ENCODE measurements at regions not wholly inside any gene's neighbourhood (a gene's known extent, or its start where the extent isn't known, plus 50 kb on each side); places are given as distances from the start of the nearest gene placed in this dataset.

GRCh38 chr6:45791211-45792168 is 224.2 kb downstream of the CLIC5 start:
- DNase-seq (ENCODE audit: low read depth in 2 of 2, low spot score in 1 of 2), result no peak

GRCh38 chr6:45789238-45789637 is 226.4 kb downstream of the CLIC5 start:
- DNase-seq (ENCODE audit: low read depth in 2 of 2, low spot score in 1 of 2), result no peak

GRCh38 chr6:45787384-45787783 is 228.3 kb downstream of the CLIC5 start:
- DNase-seq (ENCODE audit: low read depth in 2 of 2, low spot score in 1 of 2), result no peak

- DNase-seq (ENCODE audit: low read depth in 2 of 2, low spot score in 1 of 2), result no peak
Measured at GRCh38 chr6:45786355-45786781, 229.3 kb downstream of the CLIC5 start.

- no peak for DNase-seq (ENCODE audit: low read depth in 2 of 2, low spot score in 1 of 2)
Measured at GRCh38 chr6:45784250-45784649, 231.4 kb downstream of the CLIC5 start.

- DNase-seq (ENCODE audit: low read depth in 2 of 2, low spot score in 1 of 2), result no peak
Measured at GRCh38 chr6:45783716-45784115, 231.9 kb downstream of the CLIC5 start.

DNA sequence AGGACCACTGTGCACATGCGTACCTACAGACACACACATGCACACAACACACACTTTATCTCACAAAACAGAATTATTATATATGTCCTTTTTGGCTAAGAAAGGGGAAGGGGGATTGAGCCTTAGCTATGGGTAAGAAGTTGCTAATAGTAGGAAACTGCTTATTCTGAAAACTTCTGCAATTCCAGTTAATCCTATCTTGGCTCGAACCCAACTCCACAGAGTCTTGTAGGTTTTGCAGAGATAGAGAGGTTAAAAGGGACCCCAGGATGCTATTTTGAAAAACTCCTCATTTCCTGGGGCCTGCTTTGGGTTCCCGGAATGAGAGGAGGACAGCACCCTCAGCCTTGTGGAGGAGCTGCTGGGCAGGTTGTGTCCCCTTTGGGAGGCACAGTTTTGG is 233.8 kb downstream of the CLIC5 start:
- DNase-seq (ENCODE audit: low read depth in 2 of 2, low spot score in 1 of 2), result no peak

- DNase-seq (ENCODE audit: low read depth in 2 of 2, low spot score in 1 of 2), result no peak
Measured at GRCh38 chr6:45780523-45780922, 235.1 kb downstream of the CLIC5 start.

DNA sequence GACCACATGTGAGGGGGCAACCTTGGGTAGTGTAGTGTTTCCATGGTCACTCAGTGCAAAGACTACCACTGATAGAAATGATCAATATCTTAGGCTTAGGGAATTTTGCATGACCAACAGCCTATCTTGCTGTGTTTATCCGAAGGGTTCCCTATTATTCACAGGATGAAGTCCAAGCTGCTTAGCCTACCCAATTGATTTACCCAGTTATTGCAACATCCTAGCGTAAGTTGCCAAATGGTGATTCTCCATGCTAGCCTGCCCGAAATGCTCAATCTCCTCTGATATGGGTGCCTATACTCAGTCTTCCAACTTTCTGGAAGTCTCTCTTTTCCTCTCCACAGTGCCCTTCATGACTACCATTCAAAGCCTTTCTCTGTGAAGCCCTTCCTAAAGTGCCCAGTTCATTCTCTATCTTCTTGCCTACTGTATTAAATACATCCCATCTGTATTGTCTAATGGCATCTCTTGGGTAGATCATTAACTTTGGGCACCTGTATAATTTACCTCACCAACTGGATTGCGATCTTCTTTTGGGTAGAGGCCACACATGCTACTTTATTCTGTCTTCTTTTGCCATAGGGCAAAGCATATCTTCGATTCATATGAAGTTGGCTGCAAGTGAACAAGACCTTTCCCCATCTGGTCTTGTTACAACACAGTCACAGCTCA is 240.5 kb downstream of the CLIC5 start:
- no peak for DNase-seq (ENCODE audit: low read depth in 2 of 2, low spot score in 1 of 2)

- DNase-seq (ENCODE audit: low read depth in 2 of 2, low spot score in 1 of 2), result no peak
Measured at GRCh38 chr6:45773906-45774305, 241.8 kb downstream of the CLIC5 start.

DNA sequence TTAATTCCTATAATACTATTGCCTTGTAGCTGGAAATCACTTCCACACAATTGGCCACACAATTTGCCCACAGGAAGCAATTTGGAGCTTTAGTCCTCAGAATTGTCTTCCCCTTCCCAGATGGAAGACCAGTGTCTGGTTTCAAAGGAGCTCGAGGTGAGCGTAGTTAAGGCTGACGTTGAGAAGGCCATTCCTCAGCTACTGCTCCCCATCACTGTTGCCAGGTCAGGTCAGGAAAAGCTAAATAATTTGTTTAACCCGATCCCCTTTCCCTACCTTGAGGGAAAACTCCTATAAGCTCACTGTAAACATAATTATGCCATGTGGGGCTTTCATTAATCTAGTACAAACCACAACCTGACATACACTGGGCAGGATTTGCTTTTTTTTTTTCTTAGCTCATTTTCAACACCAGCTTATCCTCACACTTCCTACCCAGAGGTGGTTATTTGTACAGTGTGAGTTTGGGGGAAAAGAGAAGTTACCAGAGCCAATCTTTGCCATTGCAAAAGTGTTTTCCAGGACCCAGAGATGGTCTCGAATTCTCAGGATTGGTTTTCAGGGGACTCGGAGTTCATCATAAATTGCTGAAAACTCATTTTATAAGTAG is 242.7 kb downstream of the CLIC5 start:
- DNase-seq (ENCODE audit: low read depth in 2 of 2, low spot score in 1 of 2), result no peak

GRCh38 chr6:45772051-45772450 is 243.6 kb downstream of the CLIC5 start:
- no peak for DNase-seq (ENCODE audit: low read depth in 2 of 2, low spot score in 1 of 2)

DNA sequence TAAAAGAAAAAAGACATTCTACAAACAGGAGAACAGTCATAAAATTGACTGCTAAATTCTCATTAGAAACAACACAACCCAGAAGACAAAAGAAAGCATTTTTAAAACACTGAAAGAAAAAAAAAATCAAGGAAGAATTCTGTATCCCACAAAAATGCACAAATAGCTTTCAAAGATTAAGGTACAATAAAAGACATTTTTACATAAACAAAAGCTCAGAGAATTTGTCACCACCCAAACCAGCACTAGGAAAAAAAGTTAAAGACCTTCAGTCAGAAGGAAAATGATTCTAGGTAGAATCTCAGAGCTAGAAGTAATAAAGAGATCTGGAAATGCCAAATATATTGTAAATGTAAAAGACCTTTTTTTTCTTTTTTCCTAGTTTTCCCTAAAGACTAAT is 252.4 kb downstream of the CLIC5 start:
- DNase-seq (ENCODE audit: low read depth in 2 of 2, low spot score in 1 of 2), result no peak

- no peak for DNase-seq (ENCODE audit: low read depth in 2 of 2, low spot score in 1 of 2)
Measured at GRCh38 chr6:45759472-45759810, 256.2 kb downstream of the CLIC5 start.

DNA sequence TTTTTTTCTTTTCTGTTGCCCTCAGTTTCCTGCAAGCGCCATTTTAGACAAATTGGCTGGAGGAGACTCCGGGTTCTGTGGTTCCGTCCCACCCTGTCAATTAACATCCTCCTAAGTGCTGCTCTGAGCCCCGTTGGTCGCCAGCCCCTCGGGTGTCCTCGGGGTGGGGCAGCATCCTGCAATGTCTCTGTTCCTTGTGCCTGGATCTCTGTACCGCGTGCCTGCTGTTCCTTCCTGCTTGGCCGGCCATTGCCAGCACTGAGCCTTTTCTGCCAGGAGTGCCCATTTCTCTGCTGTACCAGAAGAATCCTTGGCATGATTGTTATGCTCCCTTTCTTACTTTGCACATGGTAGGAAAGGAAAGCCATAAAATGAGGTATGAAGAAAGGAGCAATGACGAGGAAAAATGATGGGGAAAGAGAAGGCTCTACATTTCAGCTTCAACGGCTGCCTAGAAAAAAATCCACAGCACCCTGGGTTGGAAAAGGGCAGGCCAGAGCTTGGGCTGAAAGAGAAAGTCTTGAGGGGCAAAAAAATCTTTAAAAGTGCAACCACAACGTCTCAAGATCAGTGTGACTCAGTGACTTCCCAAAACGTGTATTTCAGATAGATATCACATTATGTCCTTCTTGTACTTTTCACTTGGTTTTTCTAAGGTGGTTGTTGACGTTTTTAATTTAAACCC is 256.7 kb downstream of the CLIC5 start:
- no peak for DNase-seq (ENCODE audit: low read depth in 2 of 2, low spot score in 1 of 2)

DNA sequence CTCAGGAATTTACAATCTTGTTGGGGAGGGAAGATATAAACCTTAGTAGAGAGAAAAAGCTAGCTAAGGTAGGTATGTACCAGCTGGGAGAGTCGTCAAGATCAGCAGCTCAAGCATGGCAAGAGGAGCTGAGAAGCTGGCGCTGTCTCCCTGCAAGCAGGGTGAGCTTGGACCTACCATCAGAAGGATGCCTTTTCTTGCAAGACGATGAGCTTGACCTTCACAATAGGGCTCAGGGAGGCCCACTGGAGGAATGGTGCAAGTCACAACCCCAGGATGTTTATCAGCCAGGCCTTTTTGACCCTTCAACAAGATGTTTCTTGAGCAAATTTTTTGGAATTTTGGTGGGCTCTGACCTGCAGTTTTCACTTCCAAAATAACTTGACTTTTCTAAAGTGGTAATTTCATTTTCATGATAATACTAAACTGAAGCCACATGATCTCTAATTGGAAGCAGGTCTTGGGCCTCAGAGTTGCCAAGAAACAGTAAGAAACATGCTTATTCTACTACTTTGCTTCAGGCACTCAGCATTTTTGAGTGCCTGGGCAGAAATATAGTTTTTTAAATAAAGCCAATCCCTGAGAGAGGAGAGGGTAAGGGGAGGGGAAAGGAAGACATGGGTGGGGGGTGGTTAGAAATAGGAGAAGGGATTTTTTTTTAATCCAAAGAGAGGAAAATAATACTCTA is 258.1 kb downstream of the CLIC5 start:
- DNase-seq (ENCODE audit: low read depth in 2 of 2, low spot score in 1 of 2), result no peak

GRCh38 chr6:45756606-45757005 is 259.1 kb downstream of the CLIC5 start:
- no peak for DNase-seq (ENCODE audit: low read depth in 2 of 2, low spot score in 1 of 2)

DNA sequence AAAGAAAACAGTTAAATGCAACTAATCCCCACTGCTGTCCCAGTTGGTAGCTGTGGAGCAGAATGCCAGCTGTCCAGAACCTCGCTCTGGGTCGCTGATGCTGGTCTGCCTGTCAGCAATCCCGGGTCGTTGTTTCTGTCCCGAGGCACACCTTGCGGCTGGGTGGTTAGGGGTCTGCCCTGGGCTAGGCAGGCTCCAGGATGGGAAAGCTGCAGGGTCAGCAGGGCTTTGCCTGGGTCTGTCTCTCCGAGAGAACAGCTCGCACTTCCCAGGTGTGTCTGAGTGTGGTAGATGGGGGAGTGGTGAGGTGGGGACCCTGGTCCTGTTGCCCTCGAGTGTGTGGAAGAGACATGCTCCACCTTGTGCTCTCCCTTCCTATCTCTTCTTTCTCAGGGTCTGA is 261.2 kb downstream of the CLIC5 start:
- no peak for DNase-seq (ENCODE audit: low read depth in 2 of 2, low spot score in 1 of 2)

- DNase-seq (ENCODE audit: low read depth in 2 of 2, low spot score in 1 of 2), result no peak
Measured at GRCh38 chr6:45746046-45746445, 269.6 kb downstream of the CLIC5 start.

- no peak for DNase-seq (ENCODE audit: low read depth in 2 of 2, low spot score in 1 of 2)
Measured at GRCh38 chr6:45743028-45743615, 272.5 kb downstream of the CLIC5 start.

DNA sequence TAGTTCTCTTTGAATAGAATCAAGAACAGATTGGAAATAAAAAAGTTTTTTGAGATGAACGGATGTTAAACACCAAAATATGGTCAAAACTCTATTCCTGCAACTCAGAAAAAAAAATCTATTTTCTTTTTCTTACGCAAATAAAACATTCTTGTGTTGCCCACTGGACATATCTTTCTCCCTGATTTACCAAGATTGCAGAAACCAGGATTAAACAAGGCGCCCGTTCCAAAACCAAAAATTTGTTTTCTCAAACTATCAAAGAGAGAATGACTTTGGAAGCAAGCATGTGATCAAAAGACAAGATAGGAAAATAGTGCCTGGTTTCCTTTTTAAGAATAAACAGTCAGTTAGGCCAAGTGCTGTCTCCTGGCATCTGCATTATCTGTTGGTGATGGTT is 273.1 kb downstream of the CLIC5 start:
- no peak for DNase-seq (ENCODE audit: low read depth in 2 of 2, low spot score in 1 of 2)

Measured in stimulated activated CD8-positive, alpha-beta memory T cell treated with anti-CD3 and anti-CD28 coated beads, Interleukin-4, amount 100 ng/mL, for 4 hours (primary cell).